HG03521 (cell line): ENCODE measurements at regions not wholly inside any gene's neighbourhood (a gene's known extent, or its start where the extent isn't known, plus 50 kb on each side); places are given as distances from the start of the nearest gene placed in this dataset.
A peak's percentile ranks its signal among the peaks of the same experiment; 100 is the strongest.

Source experiments
- ATAC-seq: cut with Tn5 transposase; IDR thresholded peaks from one replicate; pipeline ENCODE4 v1.9.1; 2021; ENCODE audit warnings: mild to moderate bottlenecking, moderate library complexity; ENCODE audit not compliant: unreplicated experiment

DNA sequence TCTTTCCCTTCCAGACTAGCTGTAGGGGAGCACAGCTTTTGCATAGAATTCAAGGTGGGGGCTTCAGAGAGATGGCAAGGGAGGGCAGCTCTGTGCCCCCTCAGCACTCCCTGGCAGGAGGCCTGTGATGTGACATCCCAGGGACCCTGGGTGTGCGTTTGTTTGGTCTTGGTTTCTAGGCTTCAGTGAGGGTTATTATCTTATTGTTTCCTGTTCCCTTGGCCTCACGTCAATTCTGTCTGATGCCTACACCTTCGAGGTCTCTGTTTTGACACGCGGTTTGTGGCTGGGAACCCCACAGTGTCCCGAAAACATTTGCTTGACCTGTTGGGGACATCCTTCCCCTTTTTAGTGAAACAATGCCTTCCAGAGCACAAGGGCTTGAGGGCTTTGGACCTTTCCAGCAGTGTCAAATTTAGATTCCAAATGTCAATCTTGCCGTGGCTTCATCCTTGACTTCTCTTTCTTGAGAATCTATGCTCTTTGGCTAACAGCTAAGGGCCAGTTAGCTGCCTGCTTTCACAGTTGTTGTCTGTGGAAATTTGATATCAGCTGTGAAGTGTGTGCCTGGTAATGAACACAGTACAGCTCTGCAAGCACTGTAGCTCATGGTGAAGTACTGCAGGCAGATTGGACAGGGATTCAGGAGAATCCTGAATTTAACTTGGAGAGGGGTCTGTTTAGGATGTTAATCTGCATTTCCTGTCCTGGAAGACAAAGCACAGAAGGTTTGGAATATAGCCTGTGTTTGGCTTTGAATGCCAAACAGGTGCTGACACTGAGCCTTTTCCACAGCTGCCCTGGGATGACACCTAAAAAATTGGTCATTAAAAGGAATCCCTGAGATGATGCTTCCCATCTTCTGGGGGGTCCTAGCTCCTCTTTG, 108.2 kb upstream of the CXCR4 start:
- ATAC-seq, result no peak

GRCh38 chr2:136223274-136223673, 105.3 kb upstream of the CXCR4 start:
- no peak for ATAC-seq

GRCh38 chr2:136222862-136223261, 104.9 kb upstream of the CXCR4 start:
- no peak for ATAC-seq

- ATAC-seq, result no peak
Measured at GRCh38 chr2:136221026-136221425, 103.1 kb upstream of the CXCR4 start.

DNA sequence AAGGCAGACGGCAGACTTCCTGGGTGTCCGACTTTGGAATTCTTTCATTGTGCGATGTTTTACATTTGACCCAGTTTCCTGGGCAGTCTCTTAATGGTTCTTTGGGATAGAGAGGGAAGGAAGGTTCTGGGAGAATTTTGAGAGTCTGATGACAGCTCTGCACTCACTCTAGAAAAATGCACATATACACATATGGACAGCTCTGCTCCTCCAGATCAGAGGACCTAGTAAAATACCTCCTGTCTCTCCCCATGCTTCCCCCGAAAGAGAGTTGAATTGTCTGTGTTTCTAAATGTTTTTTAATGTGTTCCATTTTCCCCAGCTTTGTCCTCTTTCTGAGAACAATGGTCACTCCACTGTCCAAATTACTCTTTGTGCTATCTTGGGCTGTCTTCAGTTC, 102.0 kb upstream of the CXCR4 start:
- no peak for ATAC-seq

DNA sequence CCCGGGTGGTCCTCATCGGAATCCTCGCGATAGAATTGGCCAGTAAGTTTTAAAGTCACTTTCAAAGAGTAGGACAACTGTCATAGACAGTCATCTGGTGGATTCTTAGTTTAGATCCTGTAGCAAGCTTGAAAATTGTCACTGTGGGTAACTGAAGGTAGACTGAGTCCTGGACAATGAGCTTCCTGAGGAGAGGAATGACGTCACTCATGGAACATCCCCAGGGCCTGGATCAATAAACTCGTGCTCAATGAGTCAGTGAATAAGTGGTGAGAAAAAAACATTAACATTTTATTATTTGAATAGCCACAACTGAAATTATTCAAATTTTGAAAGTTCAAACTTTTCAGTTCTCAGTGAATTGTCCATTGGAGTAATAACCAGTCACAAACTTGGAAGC, 101.4 kb upstream of the CXCR4 start:
- no peak for ATAC-seq

GRCh38 chr2:136217996-136218395, 100.0 kb upstream of the CXCR4 start:
- ATAC-seq, result no peak

GRCh38 chr2:136215908-136216472, 98.0 kb upstream of the CXCR4 start:
- no peak for ATAC-seq

GRCh38 chr2:136215449-136215848, 97.5 kb upstream of the CXCR4 start:
- ATAC-seq, result no peak

DNA sequence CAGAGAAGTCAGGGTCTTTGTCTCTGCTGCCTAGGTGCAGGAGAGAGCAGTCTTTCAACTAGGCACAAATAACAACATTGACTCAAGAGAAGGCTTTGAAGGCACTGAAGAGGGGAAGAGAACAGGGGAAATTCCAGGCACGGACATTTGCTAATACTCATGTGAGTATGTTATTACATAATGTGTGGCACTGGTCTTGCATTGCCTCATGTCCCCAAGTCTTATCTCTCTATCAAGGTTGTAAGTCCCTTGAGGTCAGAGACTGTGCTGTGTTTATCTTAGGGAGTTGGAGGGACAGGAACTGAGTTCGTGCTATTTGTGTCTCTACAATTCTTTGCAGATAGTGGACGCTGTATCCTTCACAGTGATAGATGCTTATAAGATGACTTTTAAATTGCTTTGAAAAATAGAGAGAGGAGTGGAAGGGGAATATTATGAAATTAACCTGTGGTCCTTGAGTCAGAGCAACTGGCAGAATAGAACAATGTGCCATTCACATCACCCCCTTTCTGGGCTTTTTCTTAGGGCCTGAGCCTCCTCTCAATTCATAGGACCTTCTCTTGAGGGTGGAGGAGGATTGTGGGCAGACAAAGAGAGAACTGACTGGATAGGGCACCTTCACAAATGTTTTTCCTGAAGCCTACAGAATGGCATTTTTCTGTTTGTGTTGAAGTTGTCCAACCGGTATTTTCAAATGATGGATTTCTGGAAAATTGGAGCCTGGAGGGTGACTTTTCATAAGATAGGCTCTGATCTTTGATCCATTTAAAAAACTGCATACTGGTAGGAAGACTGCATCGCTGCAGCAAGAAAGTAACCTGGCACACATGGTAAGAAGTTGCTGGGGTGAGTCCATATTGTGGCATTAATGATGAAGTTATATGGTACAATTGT, 96.6 kb upstream of the CXCR4 start:
- no peak for ATAC-seq

DNA sequence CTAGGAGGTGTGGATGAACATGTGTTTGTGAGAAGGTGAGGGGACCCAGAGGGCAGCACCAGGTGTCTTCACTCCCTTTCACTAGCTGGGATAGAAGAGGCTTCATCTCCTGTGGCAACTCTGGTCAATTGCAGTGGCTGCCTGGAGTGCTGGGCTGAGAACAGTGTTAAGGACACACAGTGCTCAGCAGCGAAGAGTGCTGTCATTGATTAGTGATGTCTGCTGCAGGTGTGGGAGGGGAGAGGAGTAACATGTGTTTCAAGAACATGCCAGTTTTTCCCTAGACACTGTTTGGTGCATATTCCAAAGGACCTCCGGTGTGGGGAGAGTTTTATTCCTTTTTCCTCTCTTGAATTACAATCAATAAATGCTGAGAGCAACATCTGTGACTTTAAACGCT, 95.9 kb upstream of the CXCR4 start:
- no peak for ATAC-seq

GRCh38 chr2:136212426-136213378, 94.8 kb upstream of the CXCR4 start:
- peak; percentile 55 for ATAC-seq

DNA sequence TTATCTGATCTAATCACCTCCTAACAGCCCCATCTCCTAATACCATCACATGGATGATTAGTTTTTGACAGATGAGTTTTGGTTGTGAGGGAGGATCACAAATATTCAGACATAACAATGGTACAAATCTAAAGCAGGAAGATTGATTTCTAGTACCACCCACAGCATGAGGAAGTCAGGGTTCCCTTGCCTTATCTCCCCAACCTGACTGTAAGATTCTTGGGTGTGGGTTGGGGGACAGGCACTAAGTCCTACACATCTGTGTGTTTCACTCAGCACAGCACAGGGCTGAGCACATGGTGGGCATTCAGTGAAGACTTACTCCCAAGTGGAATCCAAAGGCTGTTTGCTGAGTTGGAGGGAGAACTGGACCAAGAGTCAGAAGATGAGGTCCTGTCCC, 93.8 kb upstream of the CXCR4 start:
- no peak for ATAC-seq

DNA sequence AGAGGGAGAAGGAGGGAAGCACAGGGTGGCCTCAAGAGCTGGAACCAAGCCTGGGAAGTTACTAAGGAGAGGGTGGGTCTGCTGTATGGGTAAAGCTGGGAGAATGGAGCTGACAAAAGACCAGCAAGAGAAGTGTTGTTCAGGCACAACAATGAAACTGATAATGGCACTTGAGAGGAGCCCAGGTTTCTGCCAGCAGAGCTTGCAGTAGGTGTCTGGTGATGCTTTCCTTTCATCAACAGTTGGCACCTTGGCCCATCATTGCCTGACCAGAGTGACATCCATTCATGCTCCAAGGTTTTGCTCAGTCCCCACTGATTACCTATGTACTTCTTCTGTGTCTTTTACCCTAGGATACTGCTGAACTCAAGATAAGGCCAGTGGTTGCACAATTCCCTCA, 92.9 kb upstream of the CXCR4 start:
- ATAC-seq, result no peak

DNA sequence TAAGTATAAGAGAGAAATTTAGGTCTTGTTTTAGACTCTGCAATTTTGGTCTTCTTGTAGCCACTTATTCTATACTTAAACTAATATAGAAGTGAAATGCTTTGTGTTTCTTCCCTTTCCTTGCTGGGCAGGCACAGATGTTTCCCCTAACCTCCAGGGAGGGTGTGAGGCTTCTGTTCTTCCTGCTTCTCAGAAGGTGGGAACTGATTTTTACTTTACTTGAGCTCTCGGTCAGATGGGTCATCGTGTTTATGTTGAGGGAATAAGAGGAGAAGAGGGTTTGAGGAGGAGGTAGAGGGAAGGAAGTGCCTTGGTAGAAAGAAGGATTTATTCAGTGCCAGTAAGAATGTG, 92.5 kb upstream of the CXCR4 start:
- no peak for ATAC-seq

DNA sequence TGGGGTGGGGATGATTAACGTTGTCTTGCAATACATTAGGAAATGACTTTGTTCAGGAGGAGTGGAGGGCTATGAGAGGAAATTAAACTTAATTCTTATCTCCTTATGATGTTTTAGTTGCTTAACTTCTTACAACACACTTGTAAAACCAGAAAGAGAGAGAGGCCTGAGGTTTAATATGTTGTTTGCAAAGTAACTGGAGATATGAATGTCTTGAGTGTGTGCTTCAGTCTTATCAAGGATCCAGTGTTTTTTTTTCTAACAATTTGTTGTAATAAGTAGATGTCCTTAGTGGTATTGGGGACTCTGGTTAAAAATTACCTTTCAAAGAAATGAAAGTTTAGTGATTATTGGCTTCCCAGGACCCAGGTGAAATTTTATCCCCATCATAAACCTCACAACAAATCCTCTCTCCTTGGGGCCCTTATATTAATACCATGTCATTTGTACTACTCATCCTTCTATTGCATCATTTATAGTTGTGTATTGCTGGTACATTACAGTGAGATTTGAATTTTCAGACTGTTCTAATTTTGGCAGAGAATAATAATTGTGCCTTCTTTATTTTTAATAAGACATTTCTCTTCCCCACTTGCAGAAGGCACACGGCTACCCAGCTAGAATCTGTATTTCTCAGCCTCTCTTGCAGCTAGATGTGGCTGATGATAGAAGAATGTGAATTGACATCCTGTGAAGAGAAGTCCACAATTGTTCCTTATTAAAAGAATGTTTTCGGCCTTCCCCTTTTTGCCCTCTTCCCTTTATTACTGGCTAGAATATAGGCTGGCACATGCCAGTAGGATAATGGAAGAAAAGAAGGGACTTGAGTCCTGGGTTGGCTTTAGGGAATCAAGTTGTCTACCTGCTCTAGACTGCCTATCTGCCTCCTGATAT, 91.9 kb upstream of the CXCR4 start:
- ATAC-seq, result no peak

DNA sequence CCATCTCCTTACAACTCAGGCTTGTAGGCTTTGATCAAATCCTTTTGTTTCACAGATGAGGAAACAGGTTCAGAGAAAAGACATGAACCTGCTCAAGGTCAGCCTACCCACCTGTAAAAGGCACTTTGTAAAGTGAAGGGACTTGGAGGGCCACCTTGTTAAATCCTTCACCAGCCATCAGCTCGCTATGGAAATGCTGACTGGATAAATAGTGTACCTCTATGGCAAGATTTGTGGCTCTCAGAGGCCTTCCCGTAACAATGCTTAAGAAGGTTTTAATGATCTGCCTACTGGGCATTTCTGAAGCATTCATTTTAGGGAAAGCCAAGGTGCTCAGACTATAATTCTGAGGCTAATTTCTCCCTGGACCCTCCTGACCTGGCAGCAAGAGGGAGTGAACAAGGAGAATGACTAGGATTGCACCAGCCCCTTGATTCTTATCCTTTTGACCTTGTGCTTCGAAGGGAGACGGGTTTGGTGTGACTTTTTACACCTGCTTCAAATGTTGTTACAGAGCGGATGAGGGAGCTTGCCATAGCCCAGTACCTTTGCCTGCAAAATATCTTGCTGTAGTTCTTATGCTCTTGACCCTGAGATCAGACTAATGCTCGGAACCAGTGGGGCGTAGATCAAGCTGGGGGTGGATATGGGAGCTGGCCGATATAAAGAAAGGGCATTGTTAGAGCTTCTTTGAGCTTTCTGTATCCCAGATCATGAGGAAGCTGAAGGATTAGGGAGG, 90.9 kb upstream of the CXCR4 start:
- no peak for ATAC-seq

DNA sequence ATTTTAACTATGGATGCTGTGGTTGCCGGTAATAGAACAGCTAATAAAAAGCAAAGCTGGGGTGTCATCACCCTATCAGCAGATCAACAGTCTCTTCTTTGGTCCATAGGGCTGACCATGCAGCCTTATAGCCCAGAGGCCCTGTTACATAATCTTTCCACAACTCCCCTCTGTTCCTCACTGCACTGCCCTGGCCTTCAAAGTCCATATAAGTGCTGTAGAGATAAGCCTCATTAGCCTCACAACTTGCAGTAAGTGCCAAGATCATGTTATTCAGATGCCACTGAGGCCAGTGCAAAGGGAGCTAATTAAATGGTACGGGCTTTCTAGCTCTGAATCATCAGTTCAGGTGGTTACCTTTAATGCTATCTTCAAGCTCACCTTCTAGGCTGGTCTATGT, 89.7 kb upstream of the CXCR4 start:
- ATAC-seq, result peak; percentile 4
